RCC 7860 (cell line): ENCODE measurements at regions not wholly inside any gene's neighbourhood (a gene's known extent, or its start where the extent isn't known, plus 50 kb on each side); places are given as distances from the start of the nearest gene placed in this dataset.

Source experiments
- DNase-seq: peaks from one replicate; pipeline ENCODE4 v3.0.0-alpha.2; 2015; ENCODE audit warnings: low spot score
- FAIRE-seq: peaks from 2 replicates; lab custom pipeline; 2012; peaks lifted over from hg19 to GRCh38; lab: Jason Lieb, UNC

- DNase-seq (no peak), FAIRE-seq (no peak)
Observed at GRCh38 chr19:28948026-28948425, 264.9 kb downstream of the UQCRFS1 start.

- FAIRE-seq (no peak), DNase-seq (no peak)
Observed at GRCh38 chr19:28943651-28944050, 269.3 kb downstream of the UQCRFS1 start.

- no peak for FAIRE-seq
- DNase-seq = no peak
Observed at GRCh38 chr19:28941833-28942232, 271.1 kb downstream of the UQCRFS1 start.

GRCh38 chr19:28940751-28941500 is 272.0 kb downstream of the UQCRFS1 start:
- peak; percentile 56 for DNase-seq
- FAIRE-seq = peak; percentile 88

- DNase-seq (no peak), FAIRE-seq (no peak)
Observed at GRCh38 chr19:28939236-28939635, 273.7 kb downstream of the UQCRFS1 start.

- FAIRE-seq (no peak), DNase-seq (no peak)
Observed at GRCh38 chr19:28936001-28936400, 276.9 kb downstream of the UQCRFS1 start.

GRCh38 chr19:28934631-28935030 is 278.3 kb downstream of the UQCRFS1 start:
- DNase-seq (no peak), FAIRE-seq (no peak)

- DNase-seq (no peak), FAIRE-seq (no peak)
Observed at GRCh38 chr19:28933039-28933438, 279.9 kb downstream of the UQCRFS1 start.

GRCh38 chr19:28932446-28932845 is 280.5 kb downstream of the UQCRFS1 start:
- FAIRE-seq (no peak), DNase-seq (no peak)

- FAIRE-seq (no peak), DNase-seq (no peak)
Observed at GRCh38 chr19:28929006-28929405, 283.9 kb downstream of the UQCRFS1 start.

- no peak for FAIRE-seq
Observed at GRCh38 chr19:28927456-28927855, 285.5 kb downstream of the UQCRFS1 start.

GRCh38 chr19:28920269-28921066 is 292.5 kb downstream of the UQCRFS1 start:
- DNase-seq (no peak), FAIRE-seq (no peak)

More at GRCh38 chr19:28927456-28927855, 285.5 kb downstream of the UQCRFS1 start:
- DNase-seq = no peak

- no peak for DNase-seq
- no peak for FAIRE-seq
Observed at GRCh38 chr19:28917621-28918020, 295.3 kb downstream of the UQCRFS1 start.

GRCh38 chr19:28915737-28916460 is 297.1 kb downstream of the UQCRFS1 start:
- FAIRE-seq = no peak
- DNase-seq = no peak

GRCh38 chr19:28915202-28915601 is 297.7 kb downstream of the UQCRFS1 start:
- DNase-seq (no peak), FAIRE-seq (no peak)

GRCh38 chr19:28914173-28914572 is 298.8 kb downstream of the UQCRFS1 start:
- DNase-seq = no peak

GRCh38 chr19:28913626-28914025 is 299.3 kb downstream of the UQCRFS1 start:
- DNase-seq (no peak), FAIRE-seq (no peak)

More at GRCh38 chr19:28914173-28914572, 298.8 kb downstream of the UQCRFS1 start:
- FAIRE-seq = no peak

GRCh38 chr19:28908941-28909340 is 304.0 kb downstream of the UQCRFS1 start:
- no peak for FAIRE-seq
- DNase-seq = no peak

GRCh38 chr19:28907534-28907933 is 305.4 kb downstream of the UQCRFS1 start:
- FAIRE-seq (no peak), DNase-seq (no peak)

GRCh38 chr19:28905996-28906395 is 307.0 kb downstream of the UQCRFS1 start:
- FAIRE-seq (no peak), DNase-seq (no peak)

GRCh38 chr19:28899703-28900102 is 313.2 kb downstream of the UQCRFS1 start:
- FAIRE-seq (no peak), DNase-seq (no peak)
